Erythroblast (primary cell): ENCODE measurements at regions not wholly inside any gene's neighbourhood (a gene's known extent, or its start where the extent isn't known, plus 50 kb on each side); places are given as distances from the start of the nearest gene placed in this dataset.

ENCODE experiments used
- GATA1 ChIP-seq: IDR thresholded peaks from 2 replicates; pipeline ENCODE4 v1.6.1; 2011; ENCODE audit warnings: low read depth, mild to moderate bottlenecking, control low read depth, low read length, moderate library complexity
- POLR2A ChIP-seq: IDR thresholded peaks from 2 replicates; pipeline ENCODE4 v1.6.1; 2011; ENCODE audit warnings: mild to moderate bottlenecking, low read length

GRCh38 chr14:87034680-87035079, 958.3 kb downstream of the GALC start:
- TF ChIP-seq POLR2A: no peak
- TF ChIP-seq GATA1: no peak
